Liver (tissue), 7 donors: ENCODE measurements at regions not wholly inside any gene's neighbourhood (a gene's known extent, or its start where the extent isn't known, plus 50 kb on each side); places are given as distances from the start of the nearest gene placed in this dataset.

Experiments
- DNase-seq: peaks from one replicate; pipeline ENCODE4 v3.0.0-alpha.2; 2017; ENCODE audit warnings: low spot score
- H3K27ac ChIP-seq, 2 donors: one replicate each; pipeline ENCODE4 v1.7.0; 2013; ENCODE audit warnings: inconsistent platforms in 2 of 2, low read length in 2 of 2, control low read depth in 1 of 2, low read depth in 1 of 2, mild to moderate bottlenecking in 1 of 2
- H3K27me3 ChIP-seq, 4 donors: one replicate each; pipeline versions ENCODE4 v1.6.1 to v1.7.0; 2013; ENCODE audit warnings: low read length in 3 of 4, inconsistent platforms in 1 of 4, mild to moderate bottlenecking in 1 of 4, moderate library complexity in 1 of 4; ENCODE audit not compliant: control insufficient read depth in 4 of 4, insufficient read depth in 4 of 4
- H3K36me3 ChIP-seq, 4 donors: one replicate each; pipeline versions ENCODE4 v1.6.1 to v1.7.0; 2013; ENCODE audit warnings: low read length in 3 of 4, mild to moderate bottlenecking in 3 of 4, low read depth in 1 of 4, moderate library complexity in 1 of 4; ENCODE audit not compliant: control insufficient read depth in 4 of 4, insufficient read depth in 3 of 4
- H3K4me1 ChIP-seq, 4 donors: one replicate each; pipeline versions ENCODE4 v1.6.1 to v1.7.0; 2013; ENCODE audit warnings: low read length in 3 of 4, mild to moderate bottlenecking in 3 of 4, moderate library complexity in 1 of 4; ENCODE audit not compliant: control insufficient read depth in 4 of 4, insufficient read depth in 4 of 4
- H3K4me3 ChIP-seq, 3 donors: one replicate each; pipeline versions ENCODE4 v1.6.1 to v1.7.0; 2013; ENCODE audit warnings: low read length in 3 of 3, control low read depth in 1 of 3, low read depth in 1 of 3, mild to moderate bottlenecking in 1 of 3
- H3K9ac ChIP-seq, 2 donors: one replicate each; pipeline ENCODE4 v1.7.0; 2013; ENCODE audit warnings: low read length in 2 of 2, mild to moderate bottlenecking in 2 of 2, moderate library complexity in 2 of 2, control low read depth in 1 of 2, low read depth in 1 of 2
- H3K9me3 ChIP-seq, 4 donors: one replicate each; pipeline versions ENCODE4 v1.6.1 to v1.7.0; 2013; ENCODE audit warnings: low read length in 3 of 4; ENCODE audit not compliant: control insufficient read depth in 4 of 4
- FOXA1 ChIP-seq: IDR thresholded peaks from 2 replicates; pipeline ENCODE4 v1.6.1; 2016; ENCODE audit warnings: antibody characterized with exemption
- FOXA2 ChIP-seq: IDR thresholded peaks from 2 replicates; pipeline ENCODE4 v1.6.1; 2016; ENCODE audit warnings: antibody characterized with exemption
- GABPA ChIP-seq, 2 donors: IDR thresholded peaks in 1 of 2; conservative IDR thresholded peaks in 1 of 2; 2 replicates each; pipeline ENCODE4 v1.6.1; 2016; ENCODE audit warnings: antibody characterized with exemption in 2 of 2, mild to moderate bottlenecking in 1 of 2, moderate library complexity in 1 of 2
- HNF4A ChIP-seq, 2 donors: conservative IDR thresholded peaks; 2 replicates each; pipeline ENCODE4 v1.6.1; 2016; ENCODE audit warnings: antibody characterized with exemption in 2 of 2, mild to moderate bottlenecking in 2 of 2
- HNF4G ChIP-seq: IDR thresholded peaks from 2 replicates; pipeline ENCODE4 v1.6.1; 2016; ENCODE audit warnings: antibody characterized with exemption
- NR2F2 ChIP-seq: IDR thresholded peaks from 2 replicates; pipeline ENCODE4 v1.6.1; 2016; ENCODE audit warnings: antibody characterized with exemption
- RAD21 ChIP-seq, 2 donors: IDR thresholded peaks; 2 replicates each; pipeline ENCODE4 v1.6.1; 2016; ENCODE audit warnings: antibody characterized with exemption in 2 of 2, mild to moderate bottlenecking in 2 of 2
- RXRA ChIP-seq, 2 donors: IDR thresholded peaks; 2 replicates each; pipeline ENCODE4 v1.6.1; 2017 to 2018; ENCODE audit warnings: antibody characterized with exemption in 2 of 2, mild to moderate bottlenecking in 1 of 2
- SP1 ChIP-seq: IDR thresholded peaks from 2 replicates; pipeline ENCODE4 v1.6.1; 2018; ENCODE audit warnings: antibody characterized with exemption, mild to moderate bottlenecking
- TAF1 ChIP-seq: conservative IDR thresholded peaks from 2 replicates; pipeline ENCODE4 v1.6.1; 2016; ENCODE audit warnings: antibody characterized with exemption, mild to moderate bottlenecking
- WGBS: extraction: QIAGEN DNeasy Blood & Tissue Kit; methylation state at CpG from one replicate; pipeline ENCODE4 v1.1.7; 2013; 5-methylcytosine and 5-hydroxymethylcytosine counted together
- TF ChIP-seq, protein P1 (sequence below): IDR thresholded peaks from 2 replicates; pipeline ENCODE4 v1.6.1; 2016; ENCODE audit warnings: antibody characterized with exemption
- TF ChIP-seq, protein P2 (sequence below): IDR thresholded peaks from 2 replicates; pipeline ENCODE4 v1.6.1; 2016; ENCODE audit warnings: antibody characterized with exemption
- TF ChIP-seq, protein P3 (sequence below): IDR thresholded peaks from 2 replicates; pipeline ENCODE4 v1.6.1; 2016; ENCODE audit warnings: antibody characterized with exemption
- donor health status: healthy.
- donor health status: healthy.
- donor health status: healthy.
- donor health status: healthy.

DNA sequence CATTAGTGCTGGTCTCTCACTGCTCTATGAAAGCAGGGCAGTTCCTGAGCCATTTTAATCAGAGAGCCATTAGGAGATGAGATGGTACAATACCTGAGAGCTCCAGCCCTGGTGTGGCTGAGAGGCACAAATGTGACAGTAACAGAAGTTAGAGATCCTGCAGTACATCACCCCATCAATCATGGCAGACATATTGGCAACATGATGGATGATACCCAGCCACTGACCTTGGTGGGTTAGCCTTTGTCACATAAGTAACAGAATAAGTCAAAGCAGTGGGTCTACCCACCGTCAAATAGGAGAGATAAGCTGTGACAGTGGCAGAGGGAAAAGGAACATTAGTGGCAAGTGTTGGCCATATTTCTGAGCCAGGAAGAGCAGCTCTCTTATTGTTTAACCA is 53.3 kb upstream of the NXPH1 start:
- peaks cover 0 to 4% (median 0%) of the 10 kb centered on the region in 4 donors for H3K27me3 ChIP-seq
- H3K9ac ChIP-seq: no peak overlapping the region
- no peaks in the 10 kb centered on the region for H3K4me1 ChIP-seq
- H3K27ac ChIP-seq: no peak overlapping the region
- no peak for TF ChIP-seq SP1
- no peak for TF ChIP-seq FOXA2
- no peak for TF ChIP-seq RAD21 (IDR thresholded peaks at IDR 0.05)
- TF ChIP-seq RXRA (IDR thresholded peaks at IDR 0.05): no peak
- TF ChIP-seq, protein P1, sequence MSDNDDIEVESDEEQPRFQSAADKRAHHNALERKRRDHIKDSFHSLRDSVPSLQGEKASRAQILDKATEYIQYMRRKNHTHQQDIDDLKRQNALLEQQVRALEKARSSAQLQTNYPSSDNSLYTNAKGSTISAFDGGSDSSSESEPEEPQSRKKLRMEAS: no peak
- TF ChIP-seq NR2F2: no peak
- TF ChIP-seq, protein P2, sequence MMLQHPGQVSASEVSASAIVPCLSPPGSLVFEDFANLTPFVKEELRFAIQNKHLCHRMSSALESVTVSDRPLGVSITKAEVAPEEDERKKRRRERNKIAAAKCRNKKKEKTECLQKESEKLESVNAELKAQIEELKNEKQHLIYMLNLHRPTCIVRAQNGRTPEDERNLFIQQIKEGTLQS: no peak
- TF ChIP-seq GABPA (IDR thresholded peaks at IDR 0.05 in 1 of 2, conservative IDR thresholded peaks at IDR 0.05 in 1 of 2): no peak
- TF ChIP-seq, protein P3, sequence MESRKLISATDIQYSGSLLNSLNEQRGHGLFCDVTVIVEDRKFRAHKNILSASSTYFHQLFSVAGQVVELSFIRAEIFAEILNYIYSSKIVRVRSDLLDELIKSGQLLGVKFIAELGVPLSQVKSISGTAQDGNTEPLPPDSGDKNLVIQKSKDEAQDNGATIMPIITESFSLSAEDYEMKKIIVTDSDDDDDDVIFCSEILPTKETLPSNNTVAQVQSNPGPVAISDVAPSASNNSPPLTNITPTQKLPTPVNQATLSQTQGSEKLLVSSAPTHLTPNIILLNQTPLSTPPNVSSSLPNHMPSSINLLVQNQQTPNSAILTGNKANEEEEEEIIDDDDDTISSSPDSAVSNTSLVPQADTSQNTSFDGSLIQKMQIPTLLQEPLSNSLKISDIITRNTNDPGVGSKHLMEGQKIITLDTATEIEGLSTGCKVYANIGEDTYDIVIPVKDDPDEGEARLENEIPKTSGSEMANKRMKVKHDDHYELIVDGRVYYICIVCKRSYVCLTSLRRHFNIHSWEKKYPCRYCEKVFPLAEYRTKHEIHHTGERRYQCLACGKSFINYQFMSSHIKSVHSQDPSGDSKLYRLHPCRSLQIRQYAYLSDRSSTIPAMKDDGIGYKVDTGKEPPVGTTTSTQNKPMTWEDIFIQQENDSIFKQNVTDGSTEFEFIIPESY: no peak
- no peak for TF ChIP-seq HNF4G
- no peak for TF ChIP-seq HNF4A (conservative IDR thresholded peaks at IDR 0.05)
- TF ChIP-seq TAF1: no peak
- H3K4me3 ChIP-seq: no peak overlapping the region
- 57% methylated on average over 1 of the region's 1 CpG for WGBS
- DNase-seq: no peak
- H3K9me3 ChIP-seq: peaks cover 0 to 1% (median 0%) of the 10 kb centered on the region in 4 donors
- H3K36me3 ChIP-seq: no peaks in the 10 kb centered on the region

DNA sequence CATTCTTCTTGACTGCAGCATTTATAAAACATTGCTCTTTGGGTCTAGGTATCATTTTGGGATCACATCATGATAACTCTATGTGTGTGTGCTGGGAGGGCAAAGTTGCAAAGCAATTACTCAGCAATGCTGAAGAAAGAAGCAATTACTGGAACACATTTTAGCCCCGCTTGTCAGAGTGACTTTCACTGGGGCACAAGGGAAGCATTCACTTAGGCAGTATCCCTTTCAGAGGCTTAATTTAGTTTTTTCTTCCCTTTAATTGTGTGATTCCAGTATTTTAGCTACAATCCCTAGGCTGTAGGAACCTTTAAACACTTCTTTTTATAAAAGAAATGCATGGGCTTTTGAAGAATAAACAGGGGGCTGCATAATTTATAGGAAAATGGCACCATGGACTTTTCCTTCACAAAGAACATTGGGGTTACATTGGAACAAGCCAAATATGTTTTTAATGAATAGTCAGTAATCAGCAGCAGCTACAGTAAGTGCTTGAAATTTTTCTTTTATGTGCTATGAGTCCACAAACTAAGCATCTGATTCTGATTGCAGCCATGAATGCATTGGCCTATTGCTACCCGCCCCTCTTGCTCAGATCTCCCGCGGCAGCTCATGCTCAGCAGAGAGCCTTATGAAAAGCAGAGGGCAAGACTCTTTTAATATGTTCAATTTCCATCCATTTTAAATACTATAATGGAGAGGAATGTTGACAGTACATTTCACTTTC is 51.2 kb upstream of the NXPH1 start:
- Histone ChIP-seq H3K9ac (no peak overlapping the region), H3K27me3 (peaks cover 0 to 4% (median 0%) of the 10 kb centered on the region in 4 donors), H3K4me3 (no peak overlapping the region), H3K9me3 (no peaks in the 10 kb centered on the region), H3K4me1 (no peaks in the 10 kb centered on the region), H3K27ac (no peak overlapping the region), H3K36me3 (no peaks in the 10 kb centered on the region)
- DNase-seq: no peak
- WGBS: 85% methylated on average over 4 of the region's 4 CpGs
- TF ChIP-seq RXRA (IDR thresholded peaks at IDR 0.05): no peak
- TF ChIP-seq RAD21 (IDR thresholded peaks at IDR 0.05): no peak
- no peak for TF ChIP-seq NR2F2
- TF ChIP-seq FOXA1: no peak
- no peak for TF ChIP-seq HNF4G
- TF ChIP-seq, protein P3: no peak
